Lower leg skin (tissue), 4 donors: ENCODE measurements at regions not wholly inside any gene's neighbourhood (a gene's known extent, or its start where the extent isn't known, plus 50 kb on each side); places are given as distances from the start of the nearest gene placed in this dataset.

Experiments used
- DNase-seq, 2 donors: peaks; one replicate each; pipeline ENCODE4 v3.0.0-alpha.2; 2019; ENCODE audit warnings: low spot score in 2 of 2
- H3K4me3 ChIP-seq: fragments of 200-600 bp; sonication (generic); 2 replicates; pipeline ENCODE4 v1.5.1; 2017; ENCODE audit warnings: mild to moderate bottlenecking, low read depth; ENCODE audit not compliant: poor library complexity, severe bottlenecking
- POLR2A ChIP-seq, 2 donors: fragments of 450-650 bp; IDR thresholded peaks; one replicate each; pipeline ENCODE4 v1.6.1; 2016 to 2017; ENCODE audit warnings: antibody characterized with exemption in 2 of 2, mild to moderate bottlenecking in 1 of 2, moderate library complexity in 1 of 2
- WGBS, 2 donors: methylation state at CpG; one replicate each; pipeline ENCODE4 v1.1.5; 2018; 5-methylcytosine and 5-hydroxymethylcytosine counted together
- intact Hi-C: fragments of 100-400 bp; cut with DNase I; formaldehyde crosslinking; loops from one replicate; pipeline ENCODE4 v1.15.0; 2023; ENCODE audit warnings: low total_unique reads
- TF ChIP-seq, protein P1 (sequence below), 3 donors: fragments of 450-650 bp; IDR thresholded peaks; one replicate each; pipeline ENCODE4 v1.5.1; 2016; ENCODE audit warnings: antibody characterized with exemption in 3 of 3, mild to moderate bottlenecking in 3 of 3, moderate library complexity in 2 of 3

DNA sequence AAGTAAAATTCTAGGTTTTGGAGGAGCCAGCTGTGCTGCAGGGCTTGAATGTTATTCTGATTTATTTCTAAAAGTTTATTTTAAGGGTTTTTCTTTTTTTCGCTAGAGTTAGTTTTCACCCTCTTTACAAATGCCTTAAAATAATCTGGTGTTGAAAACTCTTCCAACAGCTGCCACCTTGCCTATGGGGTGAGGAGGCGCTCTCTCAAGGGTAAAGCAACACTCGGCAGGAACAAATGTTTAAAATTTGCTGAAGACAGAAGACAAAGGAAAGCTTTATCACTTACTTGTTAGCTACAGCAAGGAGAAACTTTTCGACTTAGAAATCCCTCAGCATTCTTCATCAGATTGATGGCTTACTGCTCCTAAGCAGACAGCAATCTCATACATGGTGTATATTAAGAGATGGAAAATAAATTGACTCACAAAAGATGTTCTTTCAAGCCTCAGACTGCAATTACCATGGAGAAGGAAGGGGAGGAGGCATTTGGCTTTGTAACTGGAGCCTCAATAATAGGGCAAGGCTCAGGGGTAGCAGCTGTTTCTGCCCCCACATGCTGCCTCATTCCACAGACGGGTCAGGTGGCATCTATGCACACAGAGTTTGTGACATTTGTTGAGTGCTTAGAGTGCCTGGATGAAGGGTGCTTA, 79.8 kb upstream of the RALGPS2 start:
- WGBS, 2 donors = 61 to 71% methylated on average over 5 of the region's 5 CpGs
- intact Hi-C loops = no loop called here
- TF ChIP-seq, protein P1, sequence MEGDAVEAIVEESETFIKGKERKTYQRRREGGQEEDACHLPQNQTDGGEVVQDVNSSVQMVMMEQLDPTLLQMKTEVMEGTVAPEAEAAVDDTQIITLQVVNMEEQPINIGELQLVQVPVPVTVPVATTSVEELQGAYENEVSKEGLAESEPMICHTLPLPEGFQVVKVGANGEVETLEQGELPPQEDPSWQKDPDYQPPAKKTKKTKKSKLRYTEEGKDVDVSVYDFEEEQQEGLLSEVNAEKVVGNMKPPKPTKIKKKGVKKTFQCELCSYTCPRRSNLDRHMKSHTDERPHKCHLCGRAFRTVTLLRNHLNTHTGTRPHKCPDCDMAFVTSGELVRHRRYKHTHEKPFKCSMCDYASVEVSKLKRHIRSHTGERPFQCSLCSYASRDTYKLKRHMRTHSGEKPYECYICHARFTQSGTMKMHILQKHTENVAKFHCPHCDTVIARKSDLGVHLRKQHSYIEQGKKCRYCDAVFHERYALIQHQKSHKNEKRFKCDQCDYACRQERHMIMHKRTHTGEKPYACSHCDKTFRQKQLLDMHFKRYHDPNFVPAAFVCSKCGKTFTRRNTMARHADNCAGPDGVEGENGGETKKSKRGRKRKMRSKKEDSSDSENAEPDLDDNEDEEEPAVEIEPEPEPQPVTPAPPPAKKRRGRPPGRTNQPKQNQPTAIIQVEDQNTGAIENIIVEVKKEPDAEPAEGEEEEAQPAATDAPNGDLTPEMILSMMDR (IDR thresholded peaks at IDR 0.05) = no peak
- no peak for TF ChIP-seq POLR2A (IDR thresholded peaks at IDR 0.05)
- DNase-seq = no peak
- no peak overlapping the region for H3K4me3 ChIP-seq

DNA sequence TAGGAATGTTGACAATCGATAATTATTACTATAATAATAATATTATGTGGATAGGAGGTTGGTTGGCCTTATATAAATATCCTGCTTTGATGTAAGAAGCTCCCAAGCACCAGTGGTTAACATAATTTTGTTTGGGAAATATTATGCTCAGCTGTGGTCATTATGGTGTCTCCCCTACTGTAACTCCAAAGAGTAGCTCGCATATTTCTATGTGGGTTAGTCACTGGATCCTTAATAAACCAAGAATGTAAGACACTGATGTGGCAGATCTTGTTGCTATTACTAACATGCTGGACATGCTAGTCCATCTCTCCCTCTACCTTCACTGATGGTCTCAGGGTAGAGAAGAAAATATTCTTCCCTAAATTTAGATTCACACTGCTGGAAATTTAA, 79.2 kb upstream of the RALGPS2 start:
- intact Hi-C loops = no loop called here
- H3K4me3 ChIP-seq = no peak overlapping the region
- WGBS, 2 donors = 80 to 86% methylated on average over 2 of the region's 2 CpGs
- TF ChIP-seq, protein P1 (IDR thresholded peaks at IDR 0.05) = no peak
- no peak for TF ChIP-seq POLR2A (IDR thresholded peaks at IDR 0.05)
- DNase-seq = no peak

DNA sequence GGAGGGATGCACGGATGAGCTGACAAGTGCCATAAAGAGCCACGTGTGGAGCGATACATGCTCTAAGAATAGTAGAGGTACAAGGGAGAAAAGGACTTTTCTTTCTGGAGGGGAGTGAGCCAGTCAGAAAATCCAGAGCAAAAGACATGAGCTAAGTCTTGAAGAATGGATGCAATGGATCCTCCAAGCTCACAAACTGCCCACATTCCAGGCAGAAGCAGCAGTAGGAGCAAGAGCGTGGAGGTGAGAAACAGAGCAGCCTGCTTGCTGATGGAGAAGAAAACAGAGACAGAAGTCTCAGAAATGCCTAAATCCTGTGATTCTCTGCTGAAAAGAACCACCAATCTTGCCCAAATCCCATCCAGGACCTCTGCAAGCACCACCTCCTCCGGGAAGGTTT, 78.2 kb upstream of the RALGPS2 start:
- intact Hi-C loops = no loop called here
- 88 to 91% methylated on average over 5 of the region's 5 CpGs for WGBS, 2 donors
- H3K4me3 ChIP-seq = no peak overlapping the region
- no peak for TF ChIP-seq POLR2A (IDR thresholded peaks at IDR 0.05)
- TF ChIP-seq, protein P1 (IDR thresholded peaks at IDR 0.05) = no peak
- no peak for DNase-seq

DNA sequence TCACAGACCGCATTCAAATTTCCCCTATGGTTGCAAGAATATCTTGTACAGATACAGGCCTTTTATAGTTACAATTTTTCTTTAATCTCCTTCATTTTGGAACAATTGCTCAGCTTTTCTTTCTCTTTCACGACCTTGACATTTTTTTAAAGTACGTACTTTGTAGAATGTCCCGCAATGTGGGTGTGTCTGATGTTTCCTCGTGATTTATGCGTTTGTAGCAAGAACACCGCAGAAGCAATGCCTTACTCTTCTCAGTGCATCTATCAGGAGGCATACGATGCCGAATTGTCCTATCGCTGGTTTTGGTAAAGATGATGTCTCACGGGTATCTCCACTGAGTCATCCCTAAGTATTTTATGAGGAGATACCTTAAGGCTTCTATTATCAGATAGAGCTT, 76.9 kb upstream of the RALGPS2 start:
- 82 to 91% methylated on average over 11 of the region's 11 CpGs for WGBS, 2 donors
- no peak overlapping the region for H3K4me3 ChIP-seq
- no peak for DNase-seq
- TF ChIP-seq, protein P1 (IDR thresholded peaks at IDR 0.05) = no peak
- TF ChIP-seq POLR2A (IDR thresholded peaks at IDR 0.05) = no peak
- intact Hi-C loops = no loop called here

DNA sequence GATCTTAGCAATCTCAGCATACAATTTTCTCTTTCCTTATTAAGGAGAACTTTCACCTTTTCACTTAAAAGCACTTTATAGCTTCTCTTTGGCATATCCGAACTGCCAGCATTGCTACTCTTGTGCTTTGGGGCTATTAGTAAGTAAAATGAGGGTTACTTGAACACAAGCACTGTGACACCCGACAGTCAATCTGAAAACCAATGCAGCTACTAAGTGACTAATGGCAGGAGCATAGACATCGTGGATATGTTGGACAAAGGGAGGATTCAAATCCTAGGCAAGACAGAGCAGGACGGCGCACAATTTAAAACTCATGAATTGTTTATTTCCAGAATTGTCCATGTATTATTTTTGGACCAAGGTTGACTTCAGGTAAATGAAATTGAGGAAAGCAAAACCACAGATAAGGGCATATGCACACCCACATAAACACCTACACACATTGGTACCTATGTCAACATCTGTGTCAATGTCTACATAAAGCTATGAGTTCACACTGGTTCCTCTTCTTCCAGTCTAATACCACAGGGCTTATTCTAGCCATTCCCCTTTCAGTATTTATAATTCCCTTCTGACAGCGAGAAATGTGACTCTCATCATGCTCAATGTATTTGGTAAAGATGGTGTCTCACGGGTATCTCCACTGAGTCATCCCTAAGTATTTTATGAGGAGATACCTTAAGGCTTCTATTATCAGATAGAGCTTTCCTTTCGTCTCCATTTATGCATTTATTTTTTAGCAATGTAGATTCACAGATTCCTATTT, 75.3 kb upstream of the RALGPS2 start:
- H3K4me3 ChIP-seq = no peak overlapping the region
- intact Hi-C loops = no loop called here
- WGBS, 2 donors = 89 to 93% methylated on average over 8 of the region's 8 CpGs
- no peak for DNase-seq
- TF ChIP-seq POLR2A (IDR thresholded peaks at IDR 0.05) = no peak
- TF ChIP-seq, protein P1 (IDR thresholded peaks at IDR 0.05) = no peak
